HCT116 (cell line): ENCODE measurements at regions not wholly inside any gene's neighbourhood (a gene's known extent, or its start where the extent isn't known, plus 50 kb on each side); places are given as distances from the start of the nearest gene placed in this dataset.

ENCODE experiments used
- ATAC-seq: fragments of 200-7000 bp; cut with Tn5 transposase; 2 replicates; pipeline ENCODE4 v1.9.1; 2020; ENCODE audit warnings: mild to moderate bottlenecking, moderate library complexity
- BruUV-seq: library from RNA; stranded (reverse); fragments of 400-500 nt; replicated peaks from 2 replicates; lab custom pipeline; 2021; lab: Mats Ljungman, UMichigan
- CTCF ChIA-PET: fragments of 300-600 bp; sonication (Branson Sonifier 250); formaldehyde crosslinking; loops from one replicate; lab custom pipeline; 2021; ENCODE audit warnings: antibody characterized with exemption; lab: Charles Lee
- POLR2A ChIA-PET: fragments of 300-600, 350-600 bp; sonication (Branson Sonifier 250); formaldehyde crosslinking; loops from one replicate; lab custom pipeline; 2021; ENCODE audit warnings: antibody characterized with exemption; lab: Charles Lee
- RAD21 ChIA-PET, 2 experiments: fragments of 300-600 bp; sonication (Branson Sonifier 250); formaldehyde crosslinking; loops; one replicate each; lab custom pipeline; 2023; ENCODE audit warnings: low total read pairs in 2 of 2; ENCODE audit not compliant: uncharacterized antibody in 2 of 2, unreplicated experiment in 2 of 2, low non-redundant PET in 1 of 2; lab: Charles Lee
- DNase-seq: peaks from one replicate; pipeline ENCODE4 v3.0.0-alpha.2; 2010; ENCODE audit warnings: low read depth, low spot score
- H2AFZ ChIP-seq: fragments of 200-600 bp; shearing (Covaris generic), sonication (generic); 2 replicates; pipeline ENCODE4 v1.6.1; 2017; ENCODE audit warnings: low read depth, mixed run types, mixed read lengths, antibody characterized with exemption, low read length; ENCODE audit not compliant: poor library complexity, severe bottlenecking
- H3K27ac ChIP-seq: 2 replicates; pipeline ENCODE4 v1.5.1; 2012; ENCODE audit warnings: low read depth, low read length
- H3K27me3 ChIP-seq: fragments of 200-600 bp; sonication (generic); 2 replicates; pipeline ENCODE4 v1.6.1; 2016; ENCODE audit warnings: mixed run types, low read length, mixed read lengths; ENCODE audit not compliant: insufficient read depth
- H3K36me3 ChIP-seq, 2 experiments: fragments of 200-500 bp in 1 of 2; fragments of 200-600 bp in 1 of 2; sonication (Bioruptor generic) in 1 of 2; sonication (generic) in 1 of 2; 2 replicates each; pipeline versions ENCODE4 v1.5.1 to v1.6.1; 2014 to 2016; ENCODE audit warnings: low read length in 2 of 2, inconsistent platforms in 1 of 2, mixed read lengths in 1 of 2, mixed run types in 1 of 2; ENCODE audit not compliant: insufficient read depth in 2 of 2, control insufficient read depth in 1 of 2
- H3K4me1 ChIP-seq, 2 experiments: fragments of 200-600 bp in 1 of 2; sonication (generic) in 1 of 2; 2 replicates each; pipeline versions ENCODE4 v1.5.1 to v1.6.1; 2012 to 2017; ENCODE audit warnings: low read length in 2 of 2, inconsistent platforms in 1 of 2, mild to moderate bottlenecking in 1 of 2, mixed read lengths in 1 of 2, mixed run types in 1 of 2, moderate library complexity in 1 of 2; ENCODE audit not compliant: insufficient read depth in 2 of 2, control insufficient read depth in 1 of 2
- H3K4me2 ChIP-seq: fragments of 200-600 bp; sonication (generic); 2 replicates; pipeline ENCODE4 v1.6.1; 2017; ENCODE audit warnings: mixed run types, low read length, mixed read lengths
- H3K4me3 ChIP-seq, 2 experiments: fragments of 200-600 bp in 1 of 2; sonication (generic) in 1 of 2; replicated peaks in 1 of 2; 2 replicates each; pipeline ENCODE4 v1.5.1; 2011 to 2016; ENCODE audit warnings: low read length in 2 of 2, control low read depth in 1 of 2, low read depth in 1 of 2, mild to moderate bottlenecking in 1 of 2, mixed read lengths in 1 of 2, mixed run types in 1 of 2
- H3K79me2 ChIP-seq: fragments of 200-600 bp; sonication (generic); 2 replicates; pipeline ENCODE4 v1.6.1; 2017; ENCODE audit warnings: mild to moderate bottlenecking, mixed run types, low read length, moderate library complexity, mixed read lengths; ENCODE audit not compliant: insufficient read depth
- H3K9ac ChIP-seq: fragments of 200-600 bp; sonication (generic); 2 replicates; pipeline ENCODE4 v1.6.1; 2016; ENCODE audit warnings: low read length, mixed read lengths
- H3K9me2 ChIP-seq: fragments of 200-600 bp; sonication (generic), shearing (Covaris generic); 2 replicates; pipeline ENCODE4 v1.6.1; 2017; ENCODE audit warnings: mixed run types, mild to moderate bottlenecking, moderate library complexity; ENCODE audit not compliant: insufficient read depth
- H3K9me3 ChIP-seq, 2 experiments: fragments of 200-500 bp in 1 of 2; fragments of 200-600 bp in 1 of 2; sonication (Bioruptor generic) in 1 of 2; sonication (generic) in 1 of 2; 2 replicates each; pipeline ENCODE4 v1.6.1; 2014 to 2017; ENCODE audit warnings: low read length in 2 of 2, mixed read lengths in 2 of 2, inconsistent platforms in 1 of 2, low read depth in 1 of 2, mild to moderate bottlenecking in 1 of 2, mixed run types in 1 of 2, moderate library complexity in 1 of 2; ENCODE audit not compliant: control insufficient read depth in 1 of 2, insufficient read depth in 1 of 2
- H4K20me1 ChIP-seq: fragments of 200-600 bp; sonication (generic), shearing (Covaris generic); 2 replicates; pipeline ENCODE4 v1.6.1; 2017; ENCODE audit warnings: mixed run types, mild to moderate bottlenecking, moderate library complexity; ENCODE audit not compliant: insufficient read depth
- CBX3 ChIP-seq: IDR thresholded peaks from 2 replicates; pipeline ENCODE4 v1.6.1; 2012; ENCODE audit warnings: low read depth
- CEBPB ChIP-seq: IDR thresholded peaks from 2 replicates; pipeline ENCODE4 v1.6.1; 2012; ENCODE audit warnings: low read depth
- CTCF ChIP-seq, 3 experiments: fragments of 200-600 bp in 1 of 3; sonication (generic) in 1 of 3; IDR thresholded peaks in 2 of 3; conservative IDR thresholded peaks in 1 of 3; 2 replicates each; pipeline ENCODE4 v1.5.1; 2012 to 2017; ENCODE audit warnings: low read depth in 2 of 3, low read length in 2 of 3, antibody characterized with exemption in 1 of 3, borderline replicate concordance in 1 of 3, control low read depth in 1 of 3, mild to moderate bottlenecking in 1 of 3, mixed read lengths in 1 of 3, mixed run types in 1 of 3, moderate library complexity in 1 of 3; ENCODE audit not compliant: insufficient read depth in 1 of 3
- EGR1 ChIP-seq: IDR thresholded peaks from 2 replicates; pipeline ENCODE4 v1.6.1; 2012; ENCODE audit warnings: low read depth
- POLR2AphosphoS5 ChIP-seq: IDR thresholded peaks from 2 replicates; pipeline ENCODE4 v1.6.1; 2011; ENCODE audit warnings: mild to moderate bottlenecking, low read depth, low read length, moderate library complexity
- RAD21 ChIP-seq: IDR thresholded peaks from 2 replicates; pipeline ENCODE4 v1.6.1; 2012; ENCODE audit warnings: low read depth, mild to moderate bottlenecking
- REST ChIP-seq: IDR thresholded peaks from 2 replicates; pipeline ENCODE4 v1.6.1; 2012; ENCODE audit warnings: low read depth
- SP1 ChIP-seq: IDR thresholded peaks from 2 replicates; pipeline ENCODE4 v1.6.1; 2012; ENCODE audit warnings: low read depth
- SRF ChIP-seq: IDR thresholded peaks from 2 replicates; pipeline ENCODE4 v1.6.1; 2012; ENCODE audit warnings: low read depth
- TCF7L2 ChIP-seq: IDR thresholded peaks from 2 replicates; pipeline ENCODE4 v1.7.0; 2011; ENCODE audit warnings: borderline replicate concordance, inconsistent platforms; ENCODE audit not compliant: insufficient read depth, insufficient read length; ENCODE audit errors: extremely low read depth
- YY1 ChIP-seq: IDR thresholded peaks from 2 replicates; pipeline ENCODE4 v1.6.1; 2011; ENCODE audit warnings: low read length, low read depth, moderate library complexity, mild to moderate bottlenecking; ENCODE audit not compliant: insufficient replicate concordance; ENCODE audit errors: extremely low read depth
- ZBTB33 ChIP-seq: IDR thresholded peaks from 2 replicates; pipeline ENCODE4 v1.6.1; 2011; ENCODE audit warnings: mild to moderate bottlenecking, low read length, moderate library complexity; ENCODE audit not compliant: insufficient replicate concordance; ENCODE audit errors: extremely low read depth
- ZFX ChIP-seq: fragments of 450-650 bp; IDR thresholded peaks from 2 replicates; pipeline ENCODE4 v1.6.1; 2017
- ZNF274 ChIP-seq: fragments of 200-500 bp; sonication (Bioruptor generic); IDR thresholded peaks from 2 replicates; pipeline ENCODE4 v1.6.1; 2014; ENCODE audit warnings: mild to moderate bottlenecking, low read depth, low read length, inconsistent platforms
- intact Hi-C: fragments of 100-400 bp; cut with micrococcal nuclease; formaldehyde crosslinking; loops from 2 replicates; pipeline ENCODE4 v1.10.0; 2022

- BruUV-seq: no TSS peak
- no peak overlapping the region for H2AFZ ChIP-seq
- RAD21 ChIA-PET: no interaction called here
- no peaks in the 10 kb centered on the region for H3K9me3 ChIP-seq
- no peaks in the 10 kb centered on the region for H4K20me1 ChIP-seq
- no peak overlapping the region for H3K4me2 ChIP-seq
- H3K9ac ChIP-seq: no peak overlapping the region
- POLR2A ChIA-PET: no interaction called here
- no peaks in the 10 kb centered on the region for H3K79me2 ChIP-seq
- no peak for ATAC-seq
- no peak overlapping the region for H3K4me3 ChIP-seq
- no peaks in the 10 kb centered on the region for H3K27me3 ChIP-seq
- no peaks in the 10 kb centered on the region for H3K9me2 ChIP-seq
- H3K36me3 ChIP-seq: no peaks in the 10 kb centered on the region
- no peak overlapping the region for H3K27ac ChIP-seq
- CTCF ChIA-PET: no interaction called here
- intact Hi-C loops: no loop called here
- DNase-seq: no peak
- TF ChIP-seq YY1: no peak
- H3K4me1 ChIP-seq: no peaks in the 10 kb centered on the region
Measured at GRCh38 chr7:67505449-67505848, 508.8 kb downstream of the TYW1 start.

GRCh38 chr7:67512481-67512880 lies 515.8 kb downstream of the TYW1 start:
- H3K36me3 ChIP-seq: no peaks in the 10 kb centered on the region
- BruUV-seq: no TSS peak
- RAD21 ChIA-PET: no interaction called here
- no peaks in the 10 kb centered on the region for H3K4me1 ChIP-seq
- no peaks in the 10 kb centered on the region for H4K20me1 ChIP-seq
- H3K27me3 ChIP-seq: no peaks in the 10 kb centered on the region
- POLR2A ChIA-PET: no interaction called here
- no peak overlapping the region for H3K4me2 ChIP-seq
- H3K27ac ChIP-seq: no peak overlapping the region
- DNase-seq (no peak), ATAC-seq (no peak)
- intact Hi-C loops: no loop called here
- CTCF ChIA-PET: no interaction called here
- no peak overlapping the region for H2AFZ ChIP-seq
- no peaks in the 10 kb centered on the region for H3K9me2 ChIP-seq
- H3K9me3 ChIP-seq: peaks cover 0 to 3% of the 10 kb centered on the region in 2 experiments; a peak in 1 of 4 replicates
- no peaks in the 10 kb centered on the region for H3K79me2 ChIP-seq
- no peak overlapping the region for H3K4me3 ChIP-seq
- H3K9ac ChIP-seq: no peak overlapping the region
- TF ChIP-seq CEBPB (no peak), ZNF274 (no peak), CTCF (IDR thresholded peaks at IDR 0.05 in 2 of 3, conservative IDR thresholded peaks at IDR 0.05 in 1 of 3; ENCODE audit: borderline replicate concordance in 1 of 3, insufficient read depth in 1 of 3, low read depth in 2 of 3, low read length in 2 of 3) (no peak), POLR2AphosphoS5 (no peak), SRF (no peak), ZFX (no peak), TCF7L2 (no peak), CBX3 (no peak), EGR1 (no peak), REST (no peak), SP1 (no peak), RAD21 (no peak), ZBTB33 (no peak)
